ENCODE measurements at regions not wholly inside any gene's neighbourhood (a gene's known extent, or its start where the extent isn't known, plus 50 kb on each side); places are given as distances from the start of the nearest gene placed in this dataset.

- TF ChIP-seq CHD7 (IDR thresholded peaks at IDR 0.05; ENCODE audit: insufficient replicate concordance, low read length) (no peak), PHF8 (conservative IDR thresholded peaks at IDR 0.05; ENCODE audit: low read depth, low read length) (no peak), SP1 (IDR thresholded peaks at IDR 0.05; ENCODE audit: low read depth, low read length) (no peak), SP2 (IDR thresholded peaks at IDR 0.05; ENCODE audit: low read length) (no peak), TEAD4 (IDR thresholded peaks at IDR 0.05; ENCODE audit: low read depth, low read length) (no peak), RXRA (IDR thresholded peaks at IDR 0.05; ENCODE audit: insufficient read depth, low read depth, low read length) (no peak), JUND (IDR thresholded peaks at IDR 0.05; ENCODE audit: low read length) (no peak), SP4 (IDR thresholded peaks at IDR 0.05; ENCODE audit: low read length) (no peak)
These were observed 327.8 kb upstream of the ADCY2 start (continued) for GRCh38 chr5:7068156-7068555.

Measured in H1 (cell line).